ENCODE measurements at regions not wholly inside any gene's neighbourhood (a gene's known extent, or its start where the extent isn't known, plus 50 kb on each side); places are given as distances from the start of the nearest gene placed in this dataset.

DNA sequence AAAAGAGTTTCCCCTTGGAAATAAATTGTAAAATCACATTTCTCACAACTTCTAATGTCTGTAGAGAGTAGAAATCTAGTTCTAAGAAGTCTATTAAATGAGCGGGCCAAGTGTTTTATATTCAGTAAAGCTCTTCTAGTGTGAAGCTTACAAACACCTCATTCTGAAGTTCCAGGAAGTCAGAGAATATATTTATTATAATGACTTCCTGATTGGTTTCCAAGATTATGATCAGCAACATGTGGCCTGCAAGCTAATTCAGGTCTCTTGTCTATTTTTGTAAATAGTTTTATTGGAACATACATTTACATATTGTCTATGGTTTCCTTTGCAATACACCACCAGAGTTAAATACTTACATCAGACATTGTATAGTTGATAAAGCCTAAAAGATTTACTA lies 603.9 kb downstream of the AMY1C start:
- TF ChIP-seq EZH2phosphoT487 (IDR thresholded peaks at IDR 0.05; ENCODE audit: low read length) (no peak), EZH2 (optimal IDR thresholded peaks at IDR 0.05; ENCODE audit: low read depth, low read length) (no peak)
- TF ChIP-seq, protein P1, sequence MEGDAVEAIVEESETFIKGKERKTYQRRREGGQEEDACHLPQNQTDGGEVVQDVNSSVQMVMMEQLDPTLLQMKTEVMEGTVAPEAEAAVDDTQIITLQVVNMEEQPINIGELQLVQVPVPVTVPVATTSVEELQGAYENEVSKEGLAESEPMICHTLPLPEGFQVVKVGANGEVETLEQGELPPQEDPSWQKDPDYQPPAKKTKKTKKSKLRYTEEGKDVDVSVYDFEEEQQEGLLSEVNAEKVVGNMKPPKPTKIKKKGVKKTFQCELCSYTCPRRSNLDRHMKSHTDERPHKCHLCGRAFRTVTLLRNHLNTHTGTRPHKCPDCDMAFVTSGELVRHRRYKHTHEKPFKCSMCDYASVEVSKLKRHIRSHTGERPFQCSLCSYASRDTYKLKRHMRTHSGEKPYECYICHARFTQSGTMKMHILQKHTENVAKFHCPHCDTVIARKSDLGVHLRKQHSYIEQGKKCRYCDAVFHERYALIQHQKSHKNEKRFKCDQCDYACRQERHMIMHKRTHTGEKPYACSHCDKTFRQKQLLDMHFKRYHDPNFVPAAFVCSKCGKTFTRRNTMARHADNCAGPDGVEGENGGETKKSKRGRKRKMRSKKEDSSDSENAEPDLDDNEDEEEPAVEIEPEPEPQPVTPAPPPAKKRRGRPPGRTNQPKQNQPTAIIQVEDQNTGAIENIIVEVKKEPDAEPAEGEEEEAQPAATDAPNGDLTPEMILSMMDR (IDR thresholded peaks at IDR 0.05; ENCODE audit: low read length): no peak

All from MM.1S (cell line).